ENCODE measurements at regions not wholly inside any gene's neighbourhood (a gene's known extent, or its start where the extent isn't known, plus 50 kb on each side); places are given as distances from the start of the nearest gene placed in this dataset.
A peak's percentile ranks its signal among the peaks of the same experiment; 100 is the strongest.

DNA sequence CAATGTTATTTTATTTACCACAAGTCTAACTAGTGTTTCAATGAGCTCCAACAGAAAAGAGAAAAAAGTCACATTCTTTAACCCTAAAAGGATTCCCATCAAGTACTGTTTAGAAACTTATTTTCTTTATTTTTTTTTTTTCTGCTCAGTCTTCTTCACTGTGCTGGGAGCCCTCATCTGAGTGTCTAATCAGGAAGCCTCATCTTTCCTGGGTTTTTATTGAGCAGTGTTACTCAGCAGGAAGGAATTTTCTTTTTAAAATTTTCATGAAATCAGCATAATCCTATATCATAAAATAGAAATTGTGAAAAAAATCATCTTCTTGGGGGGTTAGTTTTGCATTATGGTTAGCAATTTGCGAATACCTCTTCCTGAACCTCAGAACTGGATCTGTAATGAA lies 453.8 kb downstream of the CDH2 start:
- TF ChIP-seq, protein P1, sequence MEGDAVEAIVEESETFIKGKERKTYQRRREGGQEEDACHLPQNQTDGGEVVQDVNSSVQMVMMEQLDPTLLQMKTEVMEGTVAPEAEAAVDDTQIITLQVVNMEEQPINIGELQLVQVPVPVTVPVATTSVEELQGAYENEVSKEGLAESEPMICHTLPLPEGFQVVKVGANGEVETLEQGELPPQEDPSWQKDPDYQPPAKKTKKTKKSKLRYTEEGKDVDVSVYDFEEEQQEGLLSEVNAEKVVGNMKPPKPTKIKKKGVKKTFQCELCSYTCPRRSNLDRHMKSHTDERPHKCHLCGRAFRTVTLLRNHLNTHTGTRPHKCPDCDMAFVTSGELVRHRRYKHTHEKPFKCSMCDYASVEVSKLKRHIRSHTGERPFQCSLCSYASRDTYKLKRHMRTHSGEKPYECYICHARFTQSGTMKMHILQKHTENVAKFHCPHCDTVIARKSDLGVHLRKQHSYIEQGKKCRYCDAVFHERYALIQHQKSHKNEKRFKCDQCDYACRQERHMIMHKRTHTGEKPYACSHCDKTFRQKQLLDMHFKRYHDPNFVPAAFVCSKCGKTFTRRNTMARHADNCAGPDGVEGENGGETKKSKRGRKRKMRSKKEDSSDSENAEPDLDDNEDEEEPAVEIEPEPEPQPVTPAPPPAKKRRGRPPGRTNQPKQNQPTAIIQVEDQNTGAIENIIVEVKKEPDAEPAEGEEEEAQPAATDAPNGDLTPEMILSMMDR (IDR thresholded peaks at IDR 0.05; ENCODE audit: insufficient read depth, low read length, missing control alignments) = no peak
- CTCF ChIA-PET = interaction anchor here (1.0 to 1.9 kb wide), 3 partner anchors 27 to 118 kb away, joined by 3 to 5 read pairs (median 4); no protein-coding TSS in a partner anchor
- no peak for DNase-seq (ENCODE audit: low read depth, low spot score)
- no peak overlapping the region for H3K4me3 ChIP-seq (ENCODE audit: low read depth, low read length)
- POLR2A ChIA-PET = no interaction called here

DNA sequence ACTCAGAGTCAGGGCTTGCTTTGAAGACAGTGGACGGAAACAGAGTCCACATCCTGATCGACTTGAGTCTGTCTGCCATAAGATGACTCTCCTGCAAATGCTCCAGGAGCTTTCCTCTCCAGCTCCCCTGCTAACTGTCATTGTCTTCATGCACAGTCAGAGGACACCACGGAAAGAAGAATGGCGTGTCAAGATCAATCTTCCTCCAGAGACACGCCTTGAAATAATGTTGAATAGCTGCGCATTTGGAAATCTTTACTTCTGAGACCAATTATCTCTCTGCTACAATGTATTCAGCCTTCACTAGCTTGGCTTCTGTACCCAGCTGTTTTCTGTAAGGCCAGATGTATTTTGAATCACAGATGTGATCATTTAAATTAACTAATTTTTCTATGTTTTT lies 457.2 kb downstream of the CDH2 start:
- no peak overlapping the region for H3K4me3 ChIP-seq (ENCODE audit: low read depth, low read length)
- POLR2A ChIA-PET = no interaction called here
- DNase-seq (ENCODE audit: low read depth, low spot score) = no peak
- TF ChIP-seq, protein P1 (IDR thresholded peaks at IDR 0.05; ENCODE audit: insufficient read depth, low read length, missing control alignments) = no peak
- CTCF ChIA-PET = interaction anchor here (1.5 kb wide), 1 partner anchor 30 kb away, joined by 4 read pairs; no protein-coding TSS in a partner anchor

DNA sequence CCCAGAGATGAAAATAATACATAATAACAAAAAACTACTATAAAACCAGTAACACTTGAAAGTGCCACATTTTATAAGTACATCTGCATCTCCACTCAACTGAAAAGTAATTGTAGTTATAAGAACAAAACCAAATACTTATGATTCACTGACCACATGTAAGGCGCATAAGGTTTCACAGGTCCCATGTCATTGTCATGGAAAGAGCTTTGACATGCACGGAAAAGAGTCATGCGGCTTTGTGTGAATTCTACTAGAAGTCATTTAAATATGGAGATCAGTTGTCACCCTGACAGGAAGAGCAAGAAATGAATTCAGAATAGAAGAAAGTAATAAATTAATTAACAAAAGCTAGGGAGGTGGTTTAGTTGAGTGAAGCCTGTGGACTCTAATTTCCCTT lies 459.1 kb downstream of the CDH2 start:
- H3K4me3 ChIP-seq (ENCODE audit: low read depth, low read length) = no peak overlapping the region
- ChIA-PET CTCF (interaction anchor here (1.2 kb wide), 1 partner anchor 26 kb away, joined by 4 read pairs; no protein-coding TSS in a partner anchor), POLR2A (no interaction called here)
- DNase-seq (ENCODE audit: low read depth, low spot score) = no peak
- TF ChIP-seq, protein P1 (IDR thresholded peaks at IDR 0.05; ENCODE audit: insufficient read depth, low read length, missing control alignments) = no peak

DNA sequence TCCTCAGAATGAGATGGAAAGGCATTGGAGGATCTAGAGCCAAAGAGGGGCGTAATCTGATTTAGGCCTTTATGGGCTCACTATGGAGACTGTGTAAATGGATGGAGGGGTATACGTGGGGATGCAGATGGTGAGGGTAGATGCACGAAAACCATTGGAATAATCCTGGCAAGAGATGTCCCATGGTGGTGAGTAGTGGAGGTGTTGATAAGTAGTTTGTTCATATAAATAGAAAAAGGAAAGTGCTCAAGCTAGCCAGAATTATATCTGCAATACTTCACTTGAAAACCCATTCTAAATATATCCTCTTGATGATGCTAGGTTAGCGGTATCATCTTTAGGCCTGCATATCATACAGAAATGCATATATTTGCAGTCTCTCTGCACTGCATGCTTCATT lies 459.7 kb downstream of the CDH2 start:
- H3K4me3 ChIP-seq (ENCODE audit: low read depth, low read length) = no peak overlapping the region
- ChIA-PET POLR2A (no interaction called here), CTCF (no interaction called here)
- TF ChIP-seq, protein P1 (IDR thresholded peaks at IDR 0.05; ENCODE audit: insufficient read depth, low read length, missing control alignments) = no peak
- DNase-seq (ENCODE audit: low read depth, low spot score) = no peak

DNA sequence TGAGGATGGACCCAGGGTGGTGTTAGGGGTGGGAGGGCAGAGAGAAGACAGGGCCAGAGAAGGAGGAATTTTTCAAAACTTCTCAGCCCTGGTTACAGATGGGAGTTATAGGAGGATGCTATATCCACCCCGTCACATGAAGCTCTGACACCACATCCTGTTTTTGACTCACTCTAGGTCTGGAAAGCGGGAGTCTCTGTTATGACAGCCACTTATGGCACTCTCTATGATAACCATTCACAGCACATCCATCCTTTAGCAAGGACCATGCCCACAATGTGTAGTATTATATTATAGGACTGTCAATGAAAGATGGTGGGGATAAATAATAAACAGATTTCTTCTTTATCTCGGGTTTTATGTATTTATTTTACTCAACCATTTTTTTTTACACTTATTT lies 461.2 kb downstream of the CDH2 start:
- ChIA-PET CTCF (interaction anchor here (1.1 to 1.5 kb wide), 2 partner anchors 31 to 35 kb away, joined by 3 to 10 read pairs; no protein-coding TSS in a partner anchor), POLR2A (no interaction called here)
- no peak overlapping the region for H3K4me3 ChIP-seq (ENCODE audit: low read depth, low read length)
- no peak for DNase-seq (ENCODE audit: low read depth, low spot score)
- TF ChIP-seq, protein P1 (IDR thresholded peaks at IDR 0.05; ENCODE audit: insufficient read depth, low read length, missing control alignments) = no peak

DNA sequence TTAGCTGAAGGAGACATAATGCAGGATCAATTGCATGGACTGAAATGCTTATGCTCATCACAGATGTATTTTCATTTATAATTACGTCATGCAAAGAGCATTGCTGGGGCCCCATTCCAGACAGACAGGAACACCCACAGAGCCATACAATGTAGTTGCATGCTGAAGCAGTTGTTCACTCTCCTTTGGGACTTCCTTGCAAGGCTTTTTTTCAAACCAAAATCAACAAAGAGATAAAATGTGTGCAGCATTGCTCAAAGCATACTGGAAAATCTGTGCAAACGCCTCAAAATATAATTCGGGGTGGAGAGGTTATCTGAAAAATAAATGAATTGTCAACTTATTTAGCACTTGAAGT lies 463.2 kb downstream of the CDH2 start:
- CTCF ChIA-PET = interaction anchor here (1.5 to 2.6 kb wide), 2 partner anchors 14 to 29 kb away, joined by 3 to 22 read pairs; no protein-coding TSS in a partner anchor
- TF ChIP-seq, protein P1 (IDR thresholded peaks at IDR 0.05; ENCODE audit: insufficient read depth, low read length, missing control alignments) = no peak
- DNase-seq (ENCODE audit: low read depth, low spot score) = peak; percentile 88
- no peak overlapping the region for H3K4me3 ChIP-seq (ENCODE audit: low read depth, low read length)
- POLR2A ChIA-PET = no interaction called here

Measured in AG04449 (cell line).